GM19240 (cell line): ENCODE measurements at regions not wholly inside any gene's neighbourhood (a gene's known extent, or its start where the extent isn't known, plus 50 kb on each side); places are given as distances from the start of the nearest gene placed in this dataset.

Experiments used
- DNase-seq: peaks from one replicate; pipeline ENCODE4 v3.0.0; 2011; ENCODE audit warnings: low spot score; ENCODE audit not compliant: insufficient read length

GRCh38 chrX:40152173-40152711 is 54.5 kb upstream of the BCOR start:
- DNase-seq: no peak

- no peak for DNase-seq
These were observed 53.7 kb upstream of the BCOR start for GRCh38 chrX:40151211-40152172.

GRCh38 chrX:40150503-40150902 is 52.7 kb upstream of the BCOR start:
- DNase-seq: no peak

- DNase-seq: no peak
These were observed 51.8 kb upstream of the BCOR start for GRCh38 chrX:40149286-40150175.

- no peak for DNase-seq
These were observed 50.9 kb upstream of the BCOR start for GRCh38 chrX:40148385-40149285.

GRCh38 chrX:40147971-40148370 is 50.2 kb upstream of the BCOR start:
- no peak for DNase-seq
